CD4-positive, alpha-beta T cell (primary cell): ENCODE measurements at regions not wholly inside any gene's neighbourhood (a gene's known extent, or its start where the extent isn't known, plus 50 kb on each side); places are given as distances from the start of the nearest gene placed in this dataset.

Source experiments
- ATAC-seq: fragments of 200-7000 bp; cut with Tn5 transposase; one replicate; pipeline ENCODE4 v1.10.0; 2022; ENCODE audit warnings: mild to moderate bottlenecking; ENCODE audit not compliant: poor library complexity
- CTCF ChIA-PET: fragments of 350-600 bp; sonication (Branson Sonifier 250); formaldehyde crosslinking; loops from one replicate; lab custom pipeline; 2021; ENCODE audit warnings: antibody characterized with exemption, inconsistent platforms; lab: Charles Lee
- POLR2A ChIA-PET: fragments of 350-600 bp; sonication (Branson Sonifier 250); formaldehyde crosslinking; loops from one replicate; lab custom pipeline; 2021; ENCODE audit warnings: antibody characterized with exemption, inconsistent platforms; lab: Charles Lee
- DNase-seq, 14 experiments: peaks; one replicate each; pipeline ENCODE4 v3.0.0-alpha.2; 2013 to 2020; ENCODE audit warnings: mixed read lengths in 2 of 14
- H3K27ac ChIP-seq, 2 donors: one replicate each; pipeline versions ENCODE4 v1.5.1 to v1.7.0; 2013; ENCODE audit warnings: low read length in 2 of 2, low read depth in 1 of 2, mild to moderate bottlenecking in 1 of 2
- H3K27me3 ChIP-seq, 2 experiments: 1 replicate in 1 of 2; 2 replicates in 1 of 2; pipeline versions ENCODE4 v1.6.1 to v1.7.0; 2013; ENCODE audit warnings: low read length in 2 of 2, control low read depth in 1 of 2, mild to moderate bottlenecking in 1 of 2, moderate library complexity in 1 of 2; ENCODE audit not compliant: insufficient read depth in 2 of 2, control insufficient read depth in 1 of 2
- H3K36me3 ChIP-seq: one replicate; pipeline ENCODE4 v1.6.1; 2013; ENCODE audit warnings: low read length, control low read depth; ENCODE audit not compliant: insufficient read depth
- H3K4me1 ChIP-seq: one replicate; pipeline ENCODE4 v1.6.1; 2013; ENCODE audit warnings: low read length, control low read depth; ENCODE audit not compliant: insufficient read depth
- H3K4me3 ChIP-seq: one replicate; pipeline ENCODE4 v1.5.1; 2013; ENCODE audit warnings: mild to moderate bottlenecking, low read length, moderate library complexity
- H3K9me3 ChIP-seq, 2 experiments: 1 replicate in 1 of 2; 2 replicates in 1 of 2; pipeline versions ENCODE4 v1.6.1 to v1.7.0; 2013; ENCODE audit warnings: low read length in 2 of 2, mild to moderate bottlenecking in 2 of 2, control low read depth in 1 of 2, moderate library complexity in 1 of 2; ENCODE audit not compliant: control insufficient read depth in 1 of 2, insufficient read depth in 1 of 2
- H3K27ac Mint-ChIP-seq: one replicate; pipeline ENCODE4 v1.8.0; 2020; ENCODE audit warnings: mixed read lengths
- H3K27me3 Mint-ChIP-seq: one replicate; pipeline ENCODE4 v1.8.0; 2021; ENCODE audit warnings: mixed read lengths
- H3K36me3 Mint-ChIP-seq: one replicate; pipeline ENCODE4 v1.8.0; 2021; ENCODE audit warnings: low read depth, mixed read lengths
- H3K4me1 Mint-ChIP-seq: one replicate; pipeline ENCODE4 v1.8.0; 2021; ENCODE audit warnings: low read depth, mixed read lengths
- H3K4me3 Mint-ChIP-seq: one replicate; pipeline ENCODE4 v1.8.0; 2020; ENCODE audit warnings: mild to moderate bottlenecking, mixed read lengths
- H3K9me3 Mint-ChIP-seq: one replicate; pipeline ENCODE4 v1.8.0; 2020; ENCODE audit warnings: mixed read lengths
- intact Hi-C, 2 experiments: fragments of 100-400 bp; cut with DNase I in 1 of 2; cut with micrococcal nuclease in 1 of 2; formaldehyde crosslinking; loops; one replicate each; pipeline versions ENCODE4 v1.15.1 to v1.9.0; 2023 to 2025; cut with DNase I, micrococcal nuclease
- TF ChIP-seq, protein P1 (sequence below): fragments of 200-600 bp; IDR thresholded peaks from one replicate; pipeline ENCODE4 v1.8.0; 2022; ENCODE audit warnings: antibody characterized with exemption, mild to moderate bottlenecking

GRCh38 chr13:105658431-105658830 is 877.0 kb downstream of the EFNB2 start:
- TF ChIP-seq, protein P1, sequence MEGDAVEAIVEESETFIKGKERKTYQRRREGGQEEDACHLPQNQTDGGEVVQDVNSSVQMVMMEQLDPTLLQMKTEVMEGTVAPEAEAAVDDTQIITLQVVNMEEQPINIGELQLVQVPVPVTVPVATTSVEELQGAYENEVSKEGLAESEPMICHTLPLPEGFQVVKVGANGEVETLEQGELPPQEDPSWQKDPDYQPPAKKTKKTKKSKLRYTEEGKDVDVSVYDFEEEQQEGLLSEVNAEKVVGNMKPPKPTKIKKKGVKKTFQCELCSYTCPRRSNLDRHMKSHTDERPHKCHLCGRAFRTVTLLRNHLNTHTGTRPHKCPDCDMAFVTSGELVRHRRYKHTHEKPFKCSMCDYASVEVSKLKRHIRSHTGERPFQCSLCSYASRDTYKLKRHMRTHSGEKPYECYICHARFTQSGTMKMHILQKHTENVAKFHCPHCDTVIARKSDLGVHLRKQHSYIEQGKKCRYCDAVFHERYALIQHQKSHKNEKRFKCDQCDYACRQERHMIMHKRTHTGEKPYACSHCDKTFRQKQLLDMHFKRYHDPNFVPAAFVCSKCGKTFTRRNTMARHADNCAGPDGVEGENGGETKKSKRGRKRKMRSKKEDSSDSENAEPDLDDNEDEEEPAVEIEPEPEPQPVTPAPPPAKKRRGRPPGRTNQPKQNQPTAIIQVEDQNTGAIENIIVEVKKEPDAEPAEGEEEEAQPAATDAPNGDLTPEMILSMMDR: no peak
- ATAC-seq: no peak
- ChIA-PET CTCF (no interaction called here), POLR2A (no interaction called here)
- no peaks in the 10 kb centered on the region for H3K4me1 Mint-ChIP-seq
- no peak overlapping the region for H3K4me3 Mint-ChIP-seq
- H3K27ac ChIP-seq: no peak overlapping the region
- DNase-seq: no peak
- no peaks in the 10 kb centered on the region for H3K9me3 Mint-ChIP-seq
- no peaks in the 10 kb centered on the region for H3K36me3 Mint-ChIP-seq
- H3K9me3 ChIP-seq: no peaks in the 10 kb centered on the region
- no peak overlapping the region for H3K27ac Mint-ChIP-seq
- no peaks in the 10 kb centered on the region for H3K27me3 Mint-ChIP-seq
- H3K4me3 ChIP-seq: no peak overlapping the region
- H3K36me3 ChIP-seq: no peaks in the 10 kb centered on the region
- H3K4me1 ChIP-seq: no peaks in the 10 kb centered on the region
- H3K27me3 ChIP-seq: no peaks in the 10 kb centered on the region
- intact Hi-C loops: no loop called here

GRCh38 chr13:105655046-105655445 is 880.4 kb downstream of the EFNB2 start:
- no peaks in the 10 kb centered on the region for H3K4me1 ChIP-seq
- ChIA-PET POLR2A (no interaction called here), CTCF (no interaction called here)
- H3K36me3 ChIP-seq: no peaks in the 10 kb centered on the region
- no peak for DNase-seq
- Mint-ChIP-seq H3K9me3 (peaks cover 7% of the 10 kb centered on the region), H3K4me3 (no peak overlapping the region), H3K4me1 (no peaks in the 10 kb centered on the region), H3K36me3 (no peaks in the 10 kb centered on the region), H3K27ac (no peak overlapping the region), H3K27me3 (no peaks in the 10 kb centered on the region)
- ATAC-seq: no peak
- TF ChIP-seq, protein P1: no peak
- intact Hi-C loops: no loop called here
- H3K9me3 ChIP-seq: no peaks in the 10 kb centered on the region
- no peak overlapping the region for H3K27ac ChIP-seq
- H3K27me3 ChIP-seq: no peaks in the 10 kb centered on the region
- H3K4me3 ChIP-seq: no peak overlapping the region

DNA sequence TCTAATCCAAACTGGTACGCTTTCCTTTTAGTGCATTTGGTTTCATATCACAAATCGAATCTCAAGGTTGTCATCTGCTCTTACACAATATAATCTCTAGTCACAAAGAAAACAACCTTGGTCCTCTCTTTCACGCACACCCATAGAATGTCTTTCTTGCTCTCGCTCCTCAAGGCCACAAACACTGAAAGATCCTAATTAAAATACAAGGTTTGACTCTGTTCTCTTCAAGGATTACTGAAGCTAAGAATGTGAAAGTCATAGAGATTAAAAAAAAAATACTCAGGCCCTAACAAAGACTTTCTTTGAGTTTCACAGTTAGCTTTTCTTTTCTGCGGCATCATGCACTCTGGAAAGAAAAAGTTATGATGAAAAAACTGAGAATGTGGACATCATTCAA is 891.5 kb downstream of the EFNB2 start:
- DNase-seq (no peak), ATAC-seq (no peak)
- Mint-ChIP-seq H3K9me3 (peaks cover 14% of the 10 kb centered on the region), H3K4me1 (no peaks in the 10 kb centered on the region), H3K27me3 (no peaks in the 10 kb centered on the region), H3K36me3 (no peaks in the 10 kb centered on the region), H3K4me3 (no peak overlapping the region), H3K27ac (no peak overlapping the region)
- Histone ChIP-seq H3K4me1 (no peaks in the 10 kb centered on the region), H3K9me3 (peaks cover 7 to 10% of the 10 kb centered on the region in 2 experiments), H3K4me3 (no peak overlapping the region), H3K36me3 (no peaks in the 10 kb centered on the region), H3K27me3 (no peaks in the 10 kb centered on the region), H3K27ac (no peak overlapping the region)
- ChIA-PET POLR2A (no interaction called here), CTCF (no interaction called here)
- intact Hi-C loops: no loop called here
- TF ChIP-seq, protein P1: no peak
